Panc1 (cell line): ENCODE measurements at regions not wholly inside any gene's neighbourhood (a gene's known extent, or its start where the extent isn't known, plus 50 kb on each side); places are given as distances from the start of the nearest gene placed in this dataset.

Source experiments
- ATAC-seq: fragments of 200-7000 bp; cut with Tn5 transposase; 2 replicates; pipeline ENCODE4 v1.9.1; 2020; ENCODE audit warnings: mild to moderate bottlenecking, moderate library complexity
- BruUV-seq: library from RNA; stranded (reverse); fragments of 400-500 nt; replicated peaks from 2 replicates; lab custom pipeline; 2021; lab: Mats Ljungman, UMichigan
- CTCF ChIA-PET: fragments of 300-600 bp; sonication (Branson Sonifier 250); formaldehyde crosslinking; loops from one replicate; lab custom pipeline; 2022; ENCODE audit warnings: antibody characterized with exemption; lab: Charles Lee
- POLR2A ChIA-PET: fragments of 300-600 bp; sonication (Branson Sonifier 250); formaldehyde crosslinking; loops from one replicate; lab custom pipeline; 2022; ENCODE audit warnings: antibody characterized with exemption; lab: Charles Lee
- DNase-seq: peaks from one replicate; pipeline ENCODE4 v3.0.0-alpha.2; 2010; ENCODE audit warnings: low read depth, low spot score
- H3K27ac ChIP-seq: 2 replicates; pipeline ENCODE4 v1.5.1; 2011; ENCODE audit warnings: mild to moderate bottlenecking, low read length, inconsistent platforms
- H3K27me3 ChIP-seq: fragments of 200-500 bp; sonication (Bioruptor generic); 2 replicates; pipeline ENCODE4 v1.6.0; 2014; ENCODE audit warnings: low read length, inconsistent platforms; ENCODE audit not compliant: control insufficient read depth, insufficient read depth
- H3K36me3 ChIP-seq: fragments of 200-500 bp; sonication (Bioruptor generic); 2 replicates; pipeline ENCODE4 v1.5.1; 2014; ENCODE audit warnings: inconsistent platforms, mild to moderate bottlenecking, low read length, moderate library complexity; ENCODE audit not compliant: control insufficient read depth, insufficient read depth
- H3K4me1 ChIP-seq: 2 replicates; pipeline ENCODE4 v1.5.1; 2011; ENCODE audit warnings: inconsistent platforms, mild to moderate bottlenecking, low read length, moderate library complexity; ENCODE audit not compliant: control insufficient read depth, insufficient read depth
- H3K4me3 ChIP-seq, 2 experiments: 2 replicates each; pipeline ENCODE4 v1.5.1; 2011 to 2012; ENCODE audit warnings: low read depth in 2 of 2, low read length in 2 of 2, mild to moderate bottlenecking in 2 of 2, inconsistent platforms in 1 of 2, moderate library complexity in 1 of 2
- H3K9me3 ChIP-seq: fragments of 200-500 bp; sonication (Bioruptor generic); 2 replicates; pipeline ENCODE4 v1.5.1; 2014; ENCODE audit warnings: low read depth, mild to moderate bottlenecking, inconsistent platforms, low read length, moderate library complexity; ENCODE audit not compliant: control insufficient read depth, insufficient read depth
- POLR2AphosphoS5 ChIP-seq: IDR thresholded peaks from 2 replicates; pipeline ENCODE4 v1.6.1; 2012; ENCODE audit warnings: mild to moderate bottlenecking, low read depth, low read length, moderate library complexity
- SIN3A ChIP-seq: IDR thresholded peaks from 2 replicates; pipeline ENCODE4 v1.6.1; 2012; ENCODE audit warnings: low read depth, mild to moderate bottlenecking, low read length, moderate library complexity, borderline replicate concordance; ENCODE audit not compliant: insufficient read depth
- TCF7L2 ChIP-seq: IDR thresholded peaks from 2 replicates; pipeline ENCODE4 v1.6.1; 2011; ENCODE audit warnings: mild to moderate bottlenecking, low read depth, low read length, inconsistent platforms
- in situ Hi-C: cut with HindIII; loops from 2 replicates; pipeline ENCODE4 v1.10.0; 2016; ENCODE audit warnings: low sequenced_read_pairs, low pct_unique_long_range_greater_than_20kb
- intact Hi-C: fragments of 100-400 bp; cut with micrococcal nuclease; formaldehyde crosslinking; loops from one replicate; pipeline ENCODE4 v1.10.0; 2022; ENCODE audit not compliant: unreplicated experiment
- TF ChIP-seq, protein P1 (sequence below), 2 experiments: IDR thresholded peaks; 2 replicates each; pipeline ENCODE4 v1.6.1; 2011 to 2012; ENCODE audit warnings: low read depth in 2 of 2, control low read depth in 1 of 2, low read length in 1 of 2, mild to moderate bottlenecking in 1 of 2, moderate library complexity in 1 of 2; ENCODE audit not compliant: insufficient read depth in 1 of 2
- TF ChIP-seq, protein P2 (sequence below): fragments of 450-650 bp; IDR thresholded peaks from 2 replicates; pipeline ENCODE4 v1.5.1; 2017; ENCODE audit warnings: mild to moderate bottlenecking

DNA sequence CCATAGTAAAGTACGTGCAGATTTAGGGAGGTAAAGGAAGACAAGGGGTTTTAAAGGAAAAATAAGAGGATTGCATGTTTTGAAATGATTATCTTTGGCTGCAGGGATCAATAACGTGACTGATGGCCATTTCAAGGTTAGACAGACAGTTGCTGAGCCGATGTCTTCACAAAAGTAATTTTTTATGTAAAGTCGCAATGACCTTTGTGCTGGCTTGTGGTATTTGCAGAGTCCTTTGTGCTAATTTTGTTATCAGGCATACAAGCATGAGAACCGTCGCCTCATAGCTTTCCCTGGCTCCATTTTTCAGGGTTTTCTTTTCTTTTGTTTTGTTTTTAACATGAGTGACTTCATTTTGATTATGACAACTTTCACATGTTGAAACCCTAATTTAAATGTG, 605.7 kb upstream of the GJE1 start:
- no TSS peak for BruUV-seq
- POLR2A ChIA-PET: no interaction called here
- no peak for ATAC-seq

DNA sequence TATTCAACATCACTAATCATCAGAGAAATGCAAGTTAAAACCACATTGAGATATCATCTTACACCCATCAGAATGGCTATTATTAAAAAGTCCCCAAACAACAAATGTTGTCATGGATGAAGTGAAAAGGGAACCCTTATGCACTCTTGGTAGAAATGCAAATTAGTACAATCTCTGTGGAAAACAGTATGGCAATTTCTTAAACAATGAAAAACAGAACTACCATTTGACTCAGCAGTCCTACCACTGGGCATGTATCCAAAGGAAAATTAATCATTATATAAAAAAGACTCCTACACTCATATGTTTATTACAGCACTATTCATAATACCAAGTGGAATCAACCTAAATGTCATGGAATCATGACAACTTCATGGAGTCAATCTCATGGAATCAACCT, 611.3 kb upstream of the GJE1 start:
- H3K4me3 ChIP-seq: no peak overlapping the region
- H3K9me3 ChIP-seq: no peaks in the 10 kb centered on the region
- CTCF ChIA-PET: no interaction called here
- TF ChIP-seq POLR2AphosphoS5: no peak
- TF ChIP-seq, protein P1, sequence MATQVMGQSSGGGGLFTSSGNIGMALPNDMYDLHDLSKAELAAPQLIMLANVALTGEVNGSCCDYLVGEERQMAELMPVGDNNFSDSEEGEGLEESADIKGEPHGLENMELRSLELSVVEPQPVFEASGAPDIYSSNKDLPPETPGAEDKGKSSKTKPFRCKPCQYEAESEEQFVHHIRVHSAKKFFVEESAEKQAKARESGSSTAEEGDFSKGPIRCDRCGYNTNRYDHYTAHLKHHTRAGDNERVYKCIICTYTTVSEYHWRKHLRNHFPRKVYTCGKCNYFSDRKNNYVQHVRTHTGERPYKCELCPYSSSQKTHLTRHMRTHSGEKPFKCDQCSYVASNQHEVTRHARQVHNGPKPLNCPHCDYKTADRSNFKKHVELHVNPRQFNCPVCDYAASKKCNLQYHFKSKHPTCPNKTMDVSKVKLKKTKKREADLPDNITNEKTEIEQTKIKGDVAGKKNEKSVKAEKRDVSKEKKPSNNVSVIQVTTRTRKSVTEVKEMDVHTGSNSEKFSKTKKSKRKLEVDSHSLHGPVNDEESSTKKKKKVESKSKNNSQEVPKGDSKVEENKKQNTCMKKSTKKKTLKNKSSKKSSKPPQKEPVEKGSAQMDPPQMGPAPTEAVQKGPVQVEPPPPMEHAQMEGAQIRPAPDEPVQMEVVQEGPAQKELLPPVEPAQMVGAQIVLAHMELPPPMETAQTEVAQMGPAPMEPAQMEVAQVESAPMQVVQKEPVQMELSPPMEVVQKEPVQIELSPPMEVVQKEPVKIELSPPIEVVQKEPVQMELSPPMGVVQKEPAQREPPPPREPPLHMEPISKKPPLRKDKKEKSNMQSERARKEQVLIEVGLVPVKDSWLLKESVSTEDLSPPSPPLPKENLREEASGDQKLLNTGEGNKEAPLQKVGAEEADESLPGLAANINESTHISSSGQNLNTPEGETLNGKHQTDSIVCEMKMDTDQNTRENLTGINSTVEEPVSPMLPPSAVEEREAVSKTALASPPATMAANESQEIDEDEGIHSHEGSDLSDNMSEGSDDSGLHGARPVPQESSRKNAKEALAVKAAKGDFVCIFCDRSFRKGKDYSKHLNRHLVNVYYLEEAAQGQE (IDR thresholded peaks at IDR 0.05; ENCODE audit: insufficient read depth in 1 of 2, low read depth in 2 of 2, low read length in 1 of 2): no peak
- no peak for TF ChIP-seq TCF7L2
- no peak for TF ChIP-seq SIN3A
- TF ChIP-seq, protein P2, sequence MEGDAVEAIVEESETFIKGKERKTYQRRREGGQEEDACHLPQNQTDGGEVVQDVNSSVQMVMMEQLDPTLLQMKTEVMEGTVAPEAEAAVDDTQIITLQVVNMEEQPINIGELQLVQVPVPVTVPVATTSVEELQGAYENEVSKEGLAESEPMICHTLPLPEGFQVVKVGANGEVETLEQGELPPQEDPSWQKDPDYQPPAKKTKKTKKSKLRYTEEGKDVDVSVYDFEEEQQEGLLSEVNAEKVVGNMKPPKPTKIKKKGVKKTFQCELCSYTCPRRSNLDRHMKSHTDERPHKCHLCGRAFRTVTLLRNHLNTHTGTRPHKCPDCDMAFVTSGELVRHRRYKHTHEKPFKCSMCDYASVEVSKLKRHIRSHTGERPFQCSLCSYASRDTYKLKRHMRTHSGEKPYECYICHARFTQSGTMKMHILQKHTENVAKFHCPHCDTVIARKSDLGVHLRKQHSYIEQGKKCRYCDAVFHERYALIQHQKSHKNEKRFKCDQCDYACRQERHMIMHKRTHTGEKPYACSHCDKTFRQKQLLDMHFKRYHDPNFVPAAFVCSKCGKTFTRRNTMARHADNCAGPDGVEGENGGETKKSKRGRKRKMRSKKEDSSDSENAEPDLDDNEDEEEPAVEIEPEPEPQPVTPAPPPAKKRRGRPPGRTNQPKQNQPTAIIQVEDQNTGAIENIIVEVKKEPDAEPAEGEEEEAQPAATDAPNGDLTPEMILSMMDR: no peak
- no TSS peak for BruUV-seq
- H3K36me3 ChIP-seq: no peaks in the 10 kb centered on the region
- no peak overlapping the region for H3K27ac ChIP-seq
- no peaks in the 10 kb centered on the region for H3K27me3 ChIP-seq
- no peak for DNase-seq
- POLR2A ChIA-PET: no interaction called here
- H3K4me1 ChIP-seq: no peaks in the 10 kb centered on the region
- intact Hi-C loops (no loop called here), in situ Hi-C loops (no loop called here)
- no peak for ATAC-seq

More for the DNA sequence above, 605.7 kb upstream of the GJE1 start:
- no peak for DNase-seq
- Histone ChIP-seq H3K4me3 (no peak overlapping the region), H3K36me3 (no peaks in the 10 kb centered on the region), H3K27ac (no peak overlapping the region), H3K9me3 (peaks cover 9% of the 10 kb centered on the region; the same call in 1 of the 2 replicates), H3K4me1 (no peaks in the 10 kb centered on the region), H3K27me3 (no peaks in the 10 kb centered on the region)
- CTCF ChIA-PET: no interaction called here
- intact Hi-C loops (no loop called here), in situ Hi-C loops (no loop called here)
- TF ChIP-seq TCF7L2 (no peak), SIN3A (no peak), POLR2AphosphoS5 (no peak)
- TF ChIP-seq, protein P2: no peak
- TF ChIP-seq, protein P1 (IDR thresholded peaks at IDR 0.05; ENCODE audit: insufficient read depth in 1 of 2, low read depth in 2 of 2, low read length in 1 of 2): no peak
